Psoas muscle (tissue), 7 donors: ENCODE measurements at regions not wholly inside any gene's neighbourhood (a gene's known extent, or its start where the extent isn't known, plus 50 kb on each side); places are given as distances from the start of the nearest gene placed in this dataset.

ENCODE experiments used
- ATAC-seq, 4 donors: fragments of 200-7000 bp; cut with Tn5 transposase; one replicate each; pipeline ENCODE4 v1.9.1; 2020; ENCODE audit warnings: moderate library complexity in 3 of 4, mild to moderate bottlenecking in 2 of 4
- DNase-seq, 2 donors: peaks; one replicate each; pipeline ENCODE4 v3.0.0-alpha.2; 2020
- H3K27ac ChIP-seq: fragments of 200-600 bp; one replicate; pipeline ENCODE4 v1.8.0; 2022
- H3K27me3 ChIP-seq, 3 donors: fragments of 200-600 bp in 1 of 3; one replicate each; pipeline versions ENCODE4 v1.6.1 to v1.8.0; 2013 to 2022; ENCODE audit warnings: low read length in 2 of 3, mild to moderate bottlenecking in 2 of 3, moderate library complexity in 1 of 3; ENCODE audit not compliant: insufficient read depth in 3 of 3
- H3K36me3 ChIP-seq, 2 donors: fragments of 200-600 bp in 1 of 2; one replicate each; pipeline versions ENCODE4 v1.6.1 to v1.8.0; 2013 to 2022; ENCODE audit warnings: low read depth in 1 of 2, mild to moderate bottlenecking in 1 of 2, moderate library complexity in 1 of 2; ENCODE audit not compliant: insufficient read depth in 1 of 2
- H3K4me1 ChIP-seq: fragments of 200-600 bp; one replicate; pipeline ENCODE4 v1.8.0; 2022
- H3K4me3 ChIP-seq: fragments of 200-600 bp; one replicate; pipeline ENCODE4 v1.8.0; 2022; ENCODE audit warnings: mild to moderate bottlenecking
- H3K9me3 ChIP-seq: fragments of 200-600 bp; one replicate; pipeline ENCODE4 v1.8.0; 2022
- WGBS, 3 donors: extraction: QIAGEN DNeasy Blood & Tissue Kit; methylation state at CpG; one replicate each; pipeline versions ENCODE4 v1.1.6 to v1.1.7; 2013; 5-methylcytosine and 5-hydroxymethylcytosine counted together
- intact Hi-C, 2 donors: fragments of 100-400 bp; cut with DNase I; formaldehyde crosslinking; loops; one replicate each; pipeline versions ENCODE4 v1.11.0 to v1.14.2; 2022
- TF ChIP-seq, protein P1 (sequence below): fragments of 200-600 bp; IDR thresholded peaks from one replicate; pipeline ENCODE4 v1.8.0; 2022; ENCODE audit warnings: antibody characterized with exemption
- donor health status: healthy with polysubstance abuse.
- donor health status: DM: no; HTN: no; CAD: no; lungs with moderate emphysema.
- donor health status: Bipolar disorder and iron deficiency.
- donor health status: healthy.
- donor health status: DM: yes; HTN: yes; CAD: no.
- donor health status: DM: no; HTN: no; CAD: no.
- donor health status: DM: yes; HTN: yes; CAD: no.

DNA sequence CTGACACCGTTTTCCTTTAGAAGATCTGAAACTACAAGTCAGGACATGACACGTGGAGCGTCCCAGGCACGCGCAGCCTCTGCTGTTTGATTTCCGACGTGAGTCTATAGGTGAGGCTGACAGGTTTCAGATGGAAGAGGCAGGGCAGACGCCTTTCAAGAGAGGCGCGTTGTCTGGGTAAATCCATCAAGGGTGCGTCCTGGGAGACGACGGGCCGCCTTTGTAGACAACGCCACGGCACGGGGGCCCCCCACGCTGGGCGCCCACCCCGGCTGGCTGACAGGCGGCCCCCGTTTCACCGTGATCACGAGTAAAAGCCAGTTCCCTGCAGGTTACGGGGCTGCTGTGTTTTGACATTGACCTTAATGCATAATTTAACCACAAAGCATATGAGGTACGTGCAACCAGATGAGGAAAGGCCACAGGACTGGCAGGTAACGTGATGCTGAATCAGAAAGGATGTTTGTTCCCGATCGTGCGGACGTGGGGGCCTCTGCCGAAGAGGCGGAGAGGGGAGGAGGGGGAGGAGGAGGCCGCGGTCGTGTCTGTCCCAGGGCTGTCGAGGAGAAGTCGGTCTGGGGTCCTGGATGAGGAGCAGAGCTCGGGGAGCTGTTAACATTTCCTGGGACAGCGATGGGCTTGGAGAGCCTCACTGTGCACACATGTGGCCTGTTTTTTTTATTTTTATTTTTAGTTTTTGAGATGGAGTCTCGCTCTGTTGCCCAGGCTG is 51.1 kb upstream of the PPP2R3B start:
- TF ChIP-seq, protein P1, sequence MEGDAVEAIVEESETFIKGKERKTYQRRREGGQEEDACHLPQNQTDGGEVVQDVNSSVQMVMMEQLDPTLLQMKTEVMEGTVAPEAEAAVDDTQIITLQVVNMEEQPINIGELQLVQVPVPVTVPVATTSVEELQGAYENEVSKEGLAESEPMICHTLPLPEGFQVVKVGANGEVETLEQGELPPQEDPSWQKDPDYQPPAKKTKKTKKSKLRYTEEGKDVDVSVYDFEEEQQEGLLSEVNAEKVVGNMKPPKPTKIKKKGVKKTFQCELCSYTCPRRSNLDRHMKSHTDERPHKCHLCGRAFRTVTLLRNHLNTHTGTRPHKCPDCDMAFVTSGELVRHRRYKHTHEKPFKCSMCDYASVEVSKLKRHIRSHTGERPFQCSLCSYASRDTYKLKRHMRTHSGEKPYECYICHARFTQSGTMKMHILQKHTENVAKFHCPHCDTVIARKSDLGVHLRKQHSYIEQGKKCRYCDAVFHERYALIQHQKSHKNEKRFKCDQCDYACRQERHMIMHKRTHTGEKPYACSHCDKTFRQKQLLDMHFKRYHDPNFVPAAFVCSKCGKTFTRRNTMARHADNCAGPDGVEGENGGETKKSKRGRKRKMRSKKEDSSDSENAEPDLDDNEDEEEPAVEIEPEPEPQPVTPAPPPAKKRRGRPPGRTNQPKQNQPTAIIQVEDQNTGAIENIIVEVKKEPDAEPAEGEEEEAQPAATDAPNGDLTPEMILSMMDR, result no peak
- Histone ChIP-seq H3K9me3 (no peaks in the 10 kb centered on the region), H3K27ac (no peak overlapping the region), H3K4me3 (no peak overlapping the region), H3K36me3 (no peaks in the 10 kb centered on the region), H3K27me3 (peaks cover 0 to 13% (median 3%) of the 10 kb centered on the region in 3 donors), H3K4me1 (no peaks in the 10 kb centered on the region)
- ATAC-seq (no peak), DNase-seq (peak in 1 of 2 donors; percentile 13)
- intact Hi-C loops, result no loop called here
- 51 to 56% (median 51%) methylated on average over 41 of the region's 41 CpGs for WGBS, 3 donors

DNA sequence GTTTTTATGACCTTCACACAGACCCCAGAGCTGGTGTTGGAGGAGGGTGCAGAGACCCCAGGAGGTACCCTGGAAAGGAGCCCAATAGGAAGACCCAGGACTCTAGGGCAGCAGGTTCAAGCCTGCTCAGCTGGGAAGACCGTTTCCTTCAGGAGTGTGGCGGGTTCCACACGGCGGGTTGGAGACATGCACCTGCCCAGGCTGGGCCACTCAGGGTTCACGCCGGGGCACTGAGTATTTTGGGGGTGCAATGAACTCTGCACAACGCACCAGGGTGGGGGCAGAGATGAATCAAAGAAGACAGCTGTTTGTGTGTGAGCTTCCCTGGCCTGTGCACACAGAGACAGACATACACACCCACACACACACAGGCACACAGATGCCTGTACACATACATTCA is 52.5 kb upstream of the PPP2R3B start:
- TF ChIP-seq, protein P1, result no peak
- Histone ChIP-seq H3K9me3 (no peaks in the 10 kb centered on the region), H3K36me3 (no peaks in the 10 kb centered on the region), H3K4me1 (no peaks in the 10 kb centered on the region), H3K27me3 (peaks cover 0 to 13% (median 3%) of the 10 kb centered on the region in 3 donors), H3K27ac (no peak overlapping the region), H3K4me3 (no peak overlapping the region)
- intact Hi-C loops, result no loop called here
- WGBS, 3 donors, result 77 to 89% (median 83%) methylated on average over 7 of the region's 7 CpGs
- ATAC-seq (no peak), DNase-seq (peak in 1 of 2 donors; percentile 19)

DNA sequence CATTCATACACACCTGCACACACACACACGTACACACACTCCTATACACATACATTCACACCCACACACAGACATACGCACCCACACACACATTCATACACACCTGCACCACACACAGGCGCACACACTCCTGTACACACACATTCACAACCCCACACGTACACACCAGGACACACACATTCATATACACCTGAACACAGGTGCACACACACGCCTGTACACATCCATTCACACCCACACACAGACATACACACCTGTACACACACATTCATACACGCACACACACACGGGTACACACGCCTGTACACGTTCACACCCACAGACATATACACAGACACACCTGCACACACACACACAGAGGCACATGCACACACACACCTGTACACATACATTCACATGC is 53.0 kb upstream of the PPP2R3B start:
- intact Hi-C loops, result no loop called here
- DNase-seq, result no peak
- ATAC-seq, result no peak
- no peak overlapping the region for H3K4me3 ChIP-seq
- H3K9me3 ChIP-seq, result no peaks in the 10 kb centered on the region
- no peak overlapping the region for H3K27ac ChIP-seq
- TF ChIP-seq, protein P1, result no peak
- 93 to 97% methylated on average over 9 of the region's 9 CpGs; no CpG with 5 or more reads in 1 of the 3 donors for WGBS, 3 donors
- H3K27me3 ChIP-seq, result peaks cover 0 to 13% (median 3%) of the 10 kb centered on the region in 3 donors
- no peaks in the 10 kb centered on the region for H3K36me3 ChIP-seq
- no peaks in the 10 kb centered on the region for H3K4me1 ChIP-seq

DNA sequence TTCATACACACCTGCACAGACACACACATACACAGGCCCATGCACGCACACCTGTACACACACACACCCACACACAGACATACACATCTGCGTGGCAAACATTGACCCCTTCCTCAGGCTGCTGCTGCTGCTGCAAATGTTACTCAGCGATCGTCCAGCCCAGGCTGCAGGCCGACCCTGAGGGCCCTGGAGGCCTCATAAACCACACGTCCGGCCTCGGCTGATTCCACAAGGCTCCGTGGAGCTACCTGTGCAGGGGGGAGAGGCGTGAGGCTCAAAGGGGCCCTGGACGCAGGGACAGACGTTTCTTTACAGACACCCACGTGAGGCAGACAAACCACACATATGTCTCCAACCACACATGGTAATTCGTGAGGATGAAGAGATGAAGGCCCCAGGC is 53.9 kb upstream of the PPP2R3B start:
- Histone ChIP-seq H3K4me1 (no peaks in the 10 kb centered on the region), H3K27ac (no peak overlapping the region), H3K36me3 (no peaks in the 10 kb centered on the region), H3K9me3 (no peaks in the 10 kb centered on the region), H3K27me3 (peaks cover 0 to 13% (median 2%) of the 10 kb centered on the region in 3 donors), H3K4me3 (no peak overlapping the region)
- TF ChIP-seq, protein P1, result no peak
- ATAC-seq (no peak), DNase-seq (peak in 1 of 2 donors; percentile 26)
- intact Hi-C loops, result no loop called here
- 66 to 87% (median 73%) methylated on average over 13 to 14 of the region's 14 CpGs for whole genome bisulfite sequencing, 3 donors
